HL-60 (cell line): ENCODE measurements at regions not wholly inside any gene's neighbourhood (a gene's known extent, or its start where the extent isn't known, plus 50 kb on each side); places are given as distances from the start of the nearest gene placed in this dataset.

Source experiments
- DNase-seq, 2 experiments: peaks; one replicate each; pipeline ENCODE4 v3.0.0-alpha.2; 2010 to 2020; ENCODE audit warnings: low read depth in 1 of 2, low spot score in 1 of 2
- H3K27ac ChIP-seq: fragments of 250-450 bp; sonication (Bioruptor Pico); replicated peaks from 2 replicates; pipeline ENCODE4 v1.5.1; 2020; ENCODE audit warnings: mild to moderate bottlenecking, moderate library complexity
- H3K27me3 ChIP-seq: fragments of 250-450 bp; sonication (Bioruptor Pico); 2 replicates; pipeline ENCODE4 v1.5.1; 2021; ENCODE audit warnings: mild to moderate bottlenecking, moderate library complexity; ENCODE audit not compliant: insufficient read depth, poor library complexity, severe bottlenecking
- H3K4me3 ChIP-seq: replicated peaks from 2 replicates; pipeline ENCODE4 v1.5.1; 2011; ENCODE audit warnings: mild to moderate bottlenecking, control low read depth, low read length; ENCODE audit not compliant: insufficient read depth
- GABPA ChIP-seq: IDR thresholded peaks from 2 replicates; pipeline ENCODE4 v1.6.1; 2012; ENCODE audit warnings: low read depth
- POLR2AphosphoS5 ChIP-seq: IDR thresholded peaks from 2 replicates; pipeline ENCODE4 v1.6.1; 2012; ENCODE audit warnings: low read depth
- SPI1 ChIP-seq: IDR thresholded peaks from 2 replicates; pipeline ENCODE4 v1.6.1; 2012; ENCODE audit warnings: low read depth, mild to moderate bottlenecking, borderline replicate concordance
- TF ChIP-seq, protein P1 (sequence below): IDR thresholded peaks from 2 replicates; pipeline ENCODE4 v1.6.1; 2012; ENCODE audit warnings: low read depth; ENCODE audit not compliant: insufficient replicate concordance
- TF ChIP-seq, protein P2 (sequence below): IDR thresholded peaks from one replicate; pipeline ENCODE4 v1.5.1; 2011; ENCODE audit warnings: low read length, control low read depth, inconsistent platforms; ENCODE audit not compliant: insufficient read depth

DNA sequence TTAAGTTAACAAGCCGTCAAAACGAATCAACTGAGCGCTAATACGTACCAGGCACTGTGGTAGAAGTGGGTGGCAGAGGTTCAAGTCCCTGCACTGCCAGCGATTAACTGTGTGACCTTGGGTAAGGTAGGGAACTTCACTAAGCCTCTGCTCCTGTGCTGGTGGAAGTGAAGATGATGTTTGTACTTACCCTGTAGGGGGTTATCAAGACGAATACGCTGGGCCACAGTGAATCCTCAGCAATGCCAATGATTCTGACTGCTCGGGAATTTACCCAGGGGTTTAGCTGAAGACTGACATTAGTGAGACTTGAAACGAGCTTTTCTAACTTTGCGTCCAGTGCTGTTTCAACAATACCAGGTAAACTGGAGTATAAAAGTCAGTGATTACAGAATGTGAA, 305.3 kb downstream of the FGF9 start:
- TF ChIP-seq GABPA = no peak
- TF ChIP-seq, protein P1, sequence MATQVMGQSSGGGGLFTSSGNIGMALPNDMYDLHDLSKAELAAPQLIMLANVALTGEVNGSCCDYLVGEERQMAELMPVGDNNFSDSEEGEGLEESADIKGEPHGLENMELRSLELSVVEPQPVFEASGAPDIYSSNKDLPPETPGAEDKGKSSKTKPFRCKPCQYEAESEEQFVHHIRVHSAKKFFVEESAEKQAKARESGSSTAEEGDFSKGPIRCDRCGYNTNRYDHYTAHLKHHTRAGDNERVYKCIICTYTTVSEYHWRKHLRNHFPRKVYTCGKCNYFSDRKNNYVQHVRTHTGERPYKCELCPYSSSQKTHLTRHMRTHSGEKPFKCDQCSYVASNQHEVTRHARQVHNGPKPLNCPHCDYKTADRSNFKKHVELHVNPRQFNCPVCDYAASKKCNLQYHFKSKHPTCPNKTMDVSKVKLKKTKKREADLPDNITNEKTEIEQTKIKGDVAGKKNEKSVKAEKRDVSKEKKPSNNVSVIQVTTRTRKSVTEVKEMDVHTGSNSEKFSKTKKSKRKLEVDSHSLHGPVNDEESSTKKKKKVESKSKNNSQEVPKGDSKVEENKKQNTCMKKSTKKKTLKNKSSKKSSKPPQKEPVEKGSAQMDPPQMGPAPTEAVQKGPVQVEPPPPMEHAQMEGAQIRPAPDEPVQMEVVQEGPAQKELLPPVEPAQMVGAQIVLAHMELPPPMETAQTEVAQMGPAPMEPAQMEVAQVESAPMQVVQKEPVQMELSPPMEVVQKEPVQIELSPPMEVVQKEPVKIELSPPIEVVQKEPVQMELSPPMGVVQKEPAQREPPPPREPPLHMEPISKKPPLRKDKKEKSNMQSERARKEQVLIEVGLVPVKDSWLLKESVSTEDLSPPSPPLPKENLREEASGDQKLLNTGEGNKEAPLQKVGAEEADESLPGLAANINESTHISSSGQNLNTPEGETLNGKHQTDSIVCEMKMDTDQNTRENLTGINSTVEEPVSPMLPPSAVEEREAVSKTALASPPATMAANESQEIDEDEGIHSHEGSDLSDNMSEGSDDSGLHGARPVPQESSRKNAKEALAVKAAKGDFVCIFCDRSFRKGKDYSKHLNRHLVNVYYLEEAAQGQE = no peak
- TF ChIP-seq SPI1 = no peak
- no peak for TF ChIP-seq POLR2AphosphoS5
- TF ChIP-seq, protein P2, sequence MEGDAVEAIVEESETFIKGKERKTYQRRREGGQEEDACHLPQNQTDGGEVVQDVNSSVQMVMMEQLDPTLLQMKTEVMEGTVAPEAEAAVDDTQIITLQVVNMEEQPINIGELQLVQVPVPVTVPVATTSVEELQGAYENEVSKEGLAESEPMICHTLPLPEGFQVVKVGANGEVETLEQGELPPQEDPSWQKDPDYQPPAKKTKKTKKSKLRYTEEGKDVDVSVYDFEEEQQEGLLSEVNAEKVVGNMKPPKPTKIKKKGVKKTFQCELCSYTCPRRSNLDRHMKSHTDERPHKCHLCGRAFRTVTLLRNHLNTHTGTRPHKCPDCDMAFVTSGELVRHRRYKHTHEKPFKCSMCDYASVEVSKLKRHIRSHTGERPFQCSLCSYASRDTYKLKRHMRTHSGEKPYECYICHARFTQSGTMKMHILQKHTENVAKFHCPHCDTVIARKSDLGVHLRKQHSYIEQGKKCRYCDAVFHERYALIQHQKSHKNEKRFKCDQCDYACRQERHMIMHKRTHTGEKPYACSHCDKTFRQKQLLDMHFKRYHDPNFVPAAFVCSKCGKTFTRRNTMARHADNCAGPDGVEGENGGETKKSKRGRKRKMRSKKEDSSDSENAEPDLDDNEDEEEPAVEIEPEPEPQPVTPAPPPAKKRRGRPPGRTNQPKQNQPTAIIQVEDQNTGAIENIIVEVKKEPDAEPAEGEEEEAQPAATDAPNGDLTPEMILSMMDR = no peak
- no peaks in the 10 kb centered on the region for H3K27me3 ChIP-seq
- no peak for DNase-seq
- no peak overlapping the region for H3K27ac ChIP-seq
- no peak overlapping the region for H3K4me3 ChIP-seq

DNA sequence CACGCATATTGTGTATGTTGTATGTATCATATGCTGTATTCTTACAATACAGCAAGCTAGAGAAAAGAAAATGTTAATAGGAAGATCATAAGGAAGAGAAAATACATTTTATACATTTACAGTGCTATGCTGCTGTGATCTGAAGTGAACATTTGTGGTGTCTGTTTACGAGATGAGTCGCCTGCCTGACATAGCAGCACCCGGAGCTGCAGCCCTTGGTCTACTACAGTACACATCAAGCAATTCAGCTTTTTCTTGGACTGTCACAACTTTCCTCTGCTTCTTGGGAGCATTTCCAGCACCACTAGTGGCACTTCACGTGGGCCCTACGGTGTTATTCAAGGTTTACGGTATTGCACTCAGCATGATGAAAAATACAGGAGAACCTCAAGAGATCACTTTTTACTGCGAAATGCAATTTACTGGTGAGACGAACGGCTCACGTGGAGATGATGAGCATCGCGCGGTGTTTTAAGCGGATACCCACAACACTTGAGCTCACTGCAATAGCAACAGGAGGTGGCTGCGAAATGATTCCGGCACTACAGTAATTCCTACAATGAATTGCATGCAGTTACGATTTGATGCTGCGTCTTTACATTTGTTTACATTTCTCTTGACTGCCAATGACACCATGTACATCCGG, 308.4 kb downstream of the FGF9 start:
- no peak overlapping the region for H3K27ac ChIP-seq
- H3K27me3 ChIP-seq = no peaks in the 10 kb centered on the region
- DNase-seq = no peak

DNA sequence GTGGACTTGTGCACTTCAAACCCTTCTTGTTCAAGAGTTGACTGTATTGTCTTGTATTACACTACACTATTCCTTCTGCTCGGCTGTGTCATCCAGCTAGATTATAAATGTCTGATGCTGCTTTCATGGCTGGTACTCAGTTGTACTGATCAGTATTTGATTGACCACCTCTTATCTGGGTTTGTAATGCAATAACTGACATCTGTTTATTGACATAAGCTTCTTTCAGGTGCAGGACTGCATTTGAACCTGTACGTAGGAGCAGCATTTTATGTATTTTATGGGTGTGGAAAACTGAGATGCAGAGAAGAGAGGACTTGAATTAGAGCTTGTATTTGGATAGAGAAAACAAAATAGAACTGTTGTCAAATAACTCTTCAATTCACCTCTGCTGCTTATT, 309.2 kb downstream of the FGF9 start:
- H3K27me3 ChIP-seq = no peaks in the 10 kb centered on the region
- DNase-seq = no peak
- no peak overlapping the region for H3K27ac ChIP-seq
- H3K4me3 ChIP-seq = no peak overlapping the region
- TF ChIP-seq SPI1 (no peak), POLR2AphosphoS5 (no peak), GABPA (no peak)
- TF ChIP-seq, protein P1 = no peak
- TF ChIP-seq, protein P2 = no peak

More for the DNA sequence above, 308.4 kb downstream of the FGF9 start:
- TF ChIP-seq, protein P1 = no peak
- TF ChIP-seq POLR2AphosphoS5 (no peak), GABPA (no peak), SPI1 (no peak)
- TF ChIP-seq, protein P2 = no peak
- H3K4me3 ChIP-seq = no peak overlapping the region
